HEK293T (cell line): ENCODE measurements at regions not wholly inside any gene's neighbourhood (a gene's known extent, or its start where the extent isn't known, plus 50 kb on each side); places are given as distances from the start of the nearest gene placed in this dataset.

Experiments
- FOXK2 ChIP-seq: fragments of 450-650 bp; IDR thresholded peaks from 2 replicates; pipeline ENCODE4 v1.6.1; 2016; ENCODE audit warnings: mild to moderate bottlenecking
- TARDBP ChIP-seq: fragments of 450-650 bp; IDR thresholded peaks from 2 replicates; pipeline ENCODE4 v1.6.1; 2016

- TF ChIP-seq TARDBP (no peak), FOXK2 (no peak)
These were observed 270.1 kb downstream of the C1D start for GRCh38 chr2:67792681-67793091.
